GM12878 (cell line): ENCODE measurements at regions not wholly inside any gene's neighbourhood (a gene's known extent, or its start where the extent isn't known, plus 50 kb on each side); places are given as distances from the start of the nearest gene placed in this dataset.

Source experiments
- BHLHE40 ChIP-seq, 2 experiments: fragments of 450-650 bp in 1 of 2; IDR thresholded peaks; 2 replicates each; pipeline ENCODE4 v1.6.1; 2011 to 2017; ENCODE audit warnings: low read depth in 2 of 2, borderline replicate concordance in 1 of 2, improper control_type of control experiment in 1 of 2, low read length in 1 of 2, mild to moderate bottlenecking in 1 of 2
- EP300 ChIP-seq, 2 experiments: fragments of 150-350 bp in 1 of 2; IDR thresholded peaks; 2 replicates each; pipeline ENCODE4 v1.6.1; 2011 to 2012; ENCODE audit warnings: low read depth in 2 of 2, low read length in 2 of 2, borderline replicate concordance in 1 of 2, improper control_type of control experiment in 1 of 2, inconsistent platforms in 1 of 2; ENCODE audit not compliant: control insufficient read depth in 1 of 2
- JUNB ChIP-seq: IDR thresholded peaks from 2 replicates; pipeline ENCODE4 v1.6.1; 2016; ENCODE audit warnings: antibody characterized with exemption, mild to moderate bottlenecking
- KDM1A ChIP-seq: fragments of 200-600 bp; sonication (generic); IDR thresholded peaks from 2 replicates; pipeline ENCODE4 v1.6.1; 2016; ENCODE audit warnings: borderline replicate concordance
- MEF2A ChIP-seq: IDR thresholded peaks from 2 replicates; pipeline ENCODE4 v1.6.1; 2011; ENCODE audit warnings: low read depth, mild to moderate bottlenecking, low read length, moderate library complexity; ENCODE audit not compliant: insufficient read depth
- RCOR1 ChIP-seq: conservative IDR thresholded peaks from 2 replicates; pipeline ENCODE4 v1.6.1; 2012; ENCODE audit warnings: low read depth, low read length, improper control_type of control experiment
- RELA ChIP-seq: fragments of 450-650 bp; IDR thresholded peaks from 2 replicates; pipeline ENCODE4 v1.8.0; 2014; ENCODE audit warnings: borderline replicate concordance; ENCODE audit not compliant: partially characterized antibody
- SP1 ChIP-seq: IDR thresholded peaks from one replicate; pipeline ENCODE4 v1.6.1; 2011; ENCODE audit warnings: low read depth, low read length
- SREBF1 ChIP-seq: IDR thresholded peaks from 2 replicates; pipeline ENCODE4 v1.6.1; 2012; ENCODE audit warnings: mild to moderate bottlenecking, low read length
- ZBED1 ChIP-seq: IDR thresholded peaks from 2 replicates; pipeline ENCODE4 v1.6.1; 2016; ENCODE audit warnings: borderline replicate concordance
- ZSCAN29 ChIP-seq: fragments of 450-650 bp; IDR thresholded peaks from 2 replicates; pipeline ENCODE4 v1.6.1; 2017; ENCODE audit warnings: mild to moderate bottlenecking, moderate library complexity
- TF ChIP-seq, protein P1 (sequence below): fragments of 450-650 bp; formaldehyde crosslinking; IDR thresholded peaks from 2 replicates; pipeline ENCODE4 v1.4.0; 2020; ENCODE audit warnings: mild to moderate bottlenecking, moderate library complexity
- TF ChIP-seq, protein P2 (sequence below): fragments of 150-350 bp; IDR thresholded peaks from 2 replicates; pipeline ENCODE4 v1.6.1; 2014; ENCODE audit warnings: mild to moderate bottlenecking, low read depth, low read length
- TF ChIP-seq, protein P3 (sequence below): IDR thresholded peaks from 2 replicates; pipeline ENCODE4 v1.6.1; 2012; ENCODE audit warnings: improper control_type of control experiment, low read depth, low read length; ENCODE audit not compliant: insufficient replicate concordance

DNA sequence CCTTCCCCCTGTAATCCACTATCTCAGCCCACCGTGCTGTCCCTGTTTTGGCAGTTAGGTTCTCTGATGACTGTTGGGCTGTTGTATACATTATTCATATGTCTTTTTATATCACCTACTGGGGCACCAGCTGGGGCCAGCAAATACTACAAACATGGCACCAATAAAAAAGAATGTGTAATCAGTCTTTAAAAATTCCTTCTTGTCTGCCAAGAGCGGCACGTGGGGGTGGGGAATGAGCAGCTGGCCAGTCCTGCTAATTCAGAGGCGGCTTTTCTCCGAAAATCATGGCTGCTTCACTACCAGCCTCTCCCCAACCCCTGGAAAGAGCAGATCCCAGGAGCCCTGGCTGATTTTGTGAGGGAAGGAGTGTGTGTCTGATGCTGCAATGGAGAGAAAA lies 77.7 kb upstream of the EEF2KMT start (continued):
- TF ChIP-seq, protein P1, sequence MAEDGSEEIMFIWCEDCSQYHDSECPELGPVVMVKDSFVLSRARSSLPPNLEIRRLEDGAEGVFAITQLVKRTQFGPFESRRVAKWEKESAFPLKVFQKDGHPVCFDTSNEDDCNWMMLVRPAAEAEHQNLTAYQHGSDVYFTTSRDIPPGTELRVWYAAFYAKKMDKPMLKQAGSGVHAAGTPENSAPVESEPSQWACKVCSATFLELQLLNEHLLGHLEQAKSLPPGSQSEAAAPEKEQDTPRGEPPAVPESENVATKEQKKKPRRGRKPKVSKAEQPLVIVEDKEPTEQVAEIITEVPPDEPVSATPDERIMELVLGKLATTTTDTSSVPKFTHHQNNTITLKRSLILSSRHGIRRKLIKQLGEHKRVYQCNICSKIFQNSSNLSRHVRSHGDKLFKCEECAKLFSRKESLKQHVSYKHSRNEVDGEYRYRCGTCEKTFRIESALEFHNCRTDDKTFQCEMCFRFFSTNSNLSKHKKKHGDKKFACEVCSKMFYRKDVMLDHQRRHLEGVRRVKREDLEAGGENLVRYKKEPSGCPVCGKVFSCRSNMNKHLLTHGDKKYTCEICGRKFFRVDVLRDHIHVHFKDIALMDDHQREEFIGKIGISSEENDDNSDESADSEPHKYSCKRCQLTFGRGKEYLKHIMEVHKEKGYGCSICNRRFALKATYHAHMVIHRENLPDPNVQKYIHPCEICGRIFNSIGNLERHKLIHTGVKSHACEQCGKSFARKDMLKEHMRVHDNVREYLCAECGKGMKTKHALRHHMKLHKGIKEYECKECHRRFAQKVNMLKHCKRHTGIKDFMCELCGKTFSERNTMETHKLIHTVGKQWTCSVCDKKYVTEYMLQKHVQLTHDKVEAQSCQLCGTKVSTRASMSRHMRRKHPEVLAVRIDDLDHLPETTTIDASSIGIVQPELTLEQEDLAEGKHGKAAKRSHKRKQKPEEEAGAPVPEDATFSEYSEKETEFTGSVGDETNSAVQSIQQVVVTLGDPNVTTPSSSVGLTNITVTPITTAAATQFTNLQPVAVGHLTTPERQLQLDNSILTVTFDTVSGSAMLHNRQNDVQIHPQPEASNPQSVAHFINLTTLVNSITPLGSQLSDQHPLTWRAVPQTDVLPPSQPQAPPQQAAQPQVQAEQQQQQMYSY (CRISPR knock-in tag): no peak
- TF ChIP-seq EP300 (IDR thresholded peaks at IDR 0.05; ENCODE audit: borderline replicate concordance in 1 of 2, control insufficient read depth in 1 of 2, low read depth in 2 of 2, low read length in 2 of 2): no peak
- TF ChIP-seq RCOR1: no peak
- no peak for TF ChIP-seq RELA
- no peak for TF ChIP-seq MEF2A
- TF ChIP-seq ZSCAN29: no peak
- TF ChIP-seq JUNB: no peak
- TF ChIP-seq, protein P2, sequence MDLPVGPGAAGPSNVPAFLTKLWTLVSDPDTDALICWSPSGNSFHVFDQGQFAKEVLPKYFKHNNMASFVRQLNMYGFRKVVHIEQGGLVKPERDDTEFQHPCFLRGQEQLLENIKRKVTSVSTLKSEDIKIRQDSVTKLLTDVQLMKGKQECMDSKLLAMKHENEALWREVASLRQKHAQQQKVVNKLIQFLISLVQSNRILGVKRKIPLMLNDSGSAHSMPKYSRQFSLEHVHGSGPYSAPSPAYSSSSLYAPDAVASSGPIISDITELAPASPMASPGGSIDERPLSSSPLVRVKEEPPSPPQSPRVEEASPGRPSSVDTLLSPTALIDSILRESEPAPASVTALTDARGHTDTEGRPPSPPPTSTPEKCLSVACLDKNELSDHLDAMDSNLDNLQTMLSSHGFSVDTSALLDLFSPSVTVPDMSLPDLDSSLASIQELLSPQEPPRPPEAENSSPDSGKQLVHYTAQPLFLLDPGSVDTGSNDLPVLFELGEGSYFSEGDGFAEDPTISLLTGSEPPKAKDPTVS: no peak
- TF ChIP-seq SREBF1: no peak
- TF ChIP-seq, protein P3, sequence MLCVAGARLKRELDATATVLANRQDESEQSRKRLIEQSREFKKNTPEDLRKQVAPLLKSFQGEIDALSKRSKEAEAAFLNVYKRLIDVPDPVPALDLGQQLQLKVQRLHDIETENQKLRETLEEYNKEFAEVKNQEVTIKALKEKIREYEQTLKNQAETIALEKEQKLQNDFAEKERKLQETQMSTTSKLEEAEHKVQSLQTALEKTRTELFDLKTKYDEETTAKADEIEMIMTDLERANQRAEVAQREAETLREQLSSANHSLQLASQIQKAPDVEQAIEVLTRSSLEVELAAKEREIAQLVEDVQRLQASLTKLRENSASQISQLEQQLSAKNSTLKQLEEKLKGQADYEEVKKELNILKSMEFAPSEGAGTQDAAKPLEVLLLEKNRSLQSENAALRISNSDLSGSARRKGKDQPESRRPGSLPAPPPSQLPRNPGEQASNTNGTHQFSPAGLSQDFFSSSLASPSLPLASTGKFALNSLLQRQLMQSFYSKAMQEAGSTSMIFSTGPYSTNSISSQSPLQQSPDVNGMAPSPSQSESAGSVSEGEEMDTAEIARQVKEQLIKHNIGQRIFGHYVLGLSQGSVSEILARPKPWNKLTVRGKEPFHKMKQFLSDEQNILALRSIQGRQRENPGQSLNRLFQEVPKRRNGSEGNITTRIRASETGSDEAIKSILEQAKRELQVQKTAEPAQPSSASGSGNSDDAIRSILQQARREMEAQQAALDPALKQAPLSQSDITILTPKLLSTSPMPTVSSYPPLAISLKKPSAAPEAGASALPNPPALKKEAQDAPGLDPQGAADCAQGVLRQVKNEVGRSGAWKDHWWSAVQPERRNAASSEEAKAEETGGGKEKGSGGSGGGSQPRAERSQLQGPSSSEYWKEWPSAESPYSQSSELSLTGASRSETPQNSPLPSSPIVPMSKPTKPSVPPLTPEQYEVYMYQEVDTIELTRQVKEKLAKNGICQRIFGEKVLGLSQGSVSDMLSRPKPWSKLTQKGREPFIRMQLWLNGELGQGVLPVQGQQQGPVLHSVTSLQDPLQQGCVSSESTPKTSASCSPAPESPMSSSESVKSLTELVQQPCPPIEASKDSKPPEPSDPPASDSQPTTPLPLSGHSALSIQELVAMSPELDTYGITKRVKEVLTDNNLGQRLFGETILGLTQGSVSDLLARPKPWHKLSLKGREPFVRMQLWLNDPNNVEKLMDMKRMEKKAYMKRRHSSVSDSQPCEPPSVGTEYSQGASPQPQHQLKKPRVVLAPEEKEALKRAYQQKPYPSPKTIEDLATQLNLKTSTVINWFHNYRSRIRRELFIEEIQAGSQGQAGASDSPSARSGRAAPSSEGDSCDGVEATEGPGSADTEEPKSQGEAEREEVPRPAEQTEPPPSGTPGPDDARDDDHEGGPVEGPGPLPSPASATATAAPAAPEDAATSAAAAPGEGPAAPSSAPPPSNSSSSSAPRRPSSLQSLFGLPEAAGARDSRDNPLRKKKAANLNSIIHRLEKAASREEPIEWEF: no peak
- no peak for TF ChIP-seq KDM1A
- TF ChIP-seq ZBED1: no peak
- TF ChIP-seq BHLHE40 (IDR thresholded peaks at IDR 0.05; ENCODE audit: borderline replicate concordance in 1 of 2, low read depth in 2 of 2, low read length in 1 of 2): no peak
- TF ChIP-seq SP1: no peak
